Upper lobe of left lung (tissue), 4 donors: ENCODE measurements at regions not wholly inside any gene's neighbourhood (a gene's known extent, or its start where the extent isn't known, plus 50 kb on each side); places are given as distances from the start of the nearest gene placed in this dataset.

Source experiments
- EP300 ChIP-seq, 4 donors: sonication (generic); formaldehyde crosslinking; IDR thresholded peaks; one replicate each; pipeline ENCODE4 v1.5.1; 2017; ENCODE audit warnings: antibody characterized with exemption in 4 of 4, control low read depth in 2 of 4
- POLR2A ChIP-seq, 4 donors: fragments of 450-650 bp; IDR thresholded peaks; one replicate each; pipeline ENCODE4 v1.5.1; 2016 to 2017; ENCODE audit warnings: antibody characterized with exemption in 4 of 4, mild to moderate bottlenecking in 2 of 4
- POLR2AphosphoS5 ChIP-seq, 2 donors: sonication (generic); formaldehyde crosslinking; IDR thresholded peaks; one replicate each; pipeline ENCODE4 v1.5.1; 2017; ENCODE audit warnings: antibody characterized with exemption in 2 of 2
- TF ChIP-seq, protein P1 (sequence below), 6 experiments: fragments of 450-650 bp in 4 of 6; fragments of 200-600 bp in 2 of 6; sonication (generic) in 2 of 6; IDR thresholded peaks; one replicate each; pipeline ENCODE4 v1.5.1; 2016 to 2019; ENCODE audit warnings: antibody characterized with exemption in 6 of 6

- TF ChIP-seq, protein P1, sequence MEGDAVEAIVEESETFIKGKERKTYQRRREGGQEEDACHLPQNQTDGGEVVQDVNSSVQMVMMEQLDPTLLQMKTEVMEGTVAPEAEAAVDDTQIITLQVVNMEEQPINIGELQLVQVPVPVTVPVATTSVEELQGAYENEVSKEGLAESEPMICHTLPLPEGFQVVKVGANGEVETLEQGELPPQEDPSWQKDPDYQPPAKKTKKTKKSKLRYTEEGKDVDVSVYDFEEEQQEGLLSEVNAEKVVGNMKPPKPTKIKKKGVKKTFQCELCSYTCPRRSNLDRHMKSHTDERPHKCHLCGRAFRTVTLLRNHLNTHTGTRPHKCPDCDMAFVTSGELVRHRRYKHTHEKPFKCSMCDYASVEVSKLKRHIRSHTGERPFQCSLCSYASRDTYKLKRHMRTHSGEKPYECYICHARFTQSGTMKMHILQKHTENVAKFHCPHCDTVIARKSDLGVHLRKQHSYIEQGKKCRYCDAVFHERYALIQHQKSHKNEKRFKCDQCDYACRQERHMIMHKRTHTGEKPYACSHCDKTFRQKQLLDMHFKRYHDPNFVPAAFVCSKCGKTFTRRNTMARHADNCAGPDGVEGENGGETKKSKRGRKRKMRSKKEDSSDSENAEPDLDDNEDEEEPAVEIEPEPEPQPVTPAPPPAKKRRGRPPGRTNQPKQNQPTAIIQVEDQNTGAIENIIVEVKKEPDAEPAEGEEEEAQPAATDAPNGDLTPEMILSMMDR (IDR thresholded peaks at IDR 0.05): no peak
- TF ChIP-seq POLR2A (IDR thresholded peaks at IDR 0.05) (no peak), EP300 (IDR thresholded peaks at IDR 0.05) (no peak), POLR2AphosphoS5 (IDR thresholded peaks at IDR 0.05) (no peak)
Observed at GRCh38 chr19:27993619-27994570, 1219.1 kb downstream of the UQCRFS1 start.
